Upper lobe of left lung (tissue), 6 donors: ENCODE measurements at regions not wholly inside any gene's neighbourhood (a gene's known extent, or its start where the extent isn't known, plus 50 kb on each side); places are given as distances from the start of the nearest gene placed in this dataset.
"Not testable (repeated sequence)": the region's sequence is repeated elsewhere in the genome, so short reads cannot be mapped to it uniquely, and the experiment has no call there.

ENCODE experiments used
- ATAC-seq, 2 donors: fragments of 200-7000 bp; cut with Tn5 transposase; one replicate each; pipeline ENCODE4 v1.9.1; 2022; ENCODE audit warnings: mild to moderate bottlenecking in 2 of 2, moderate library complexity in 2 of 2; ENCODE audit not compliant: low FRiP score in 2 of 2
- DNase-seq, 2 donors: peaks; one replicate each; pipeline ENCODE4 v3.0.0-alpha.2; 2019 to 2020
- H3K27ac ChIP-seq, 4 donors: fragments of 200-600 bp; sonication (generic); one replicate each; pipeline ENCODE4 v1.5.1; 2016 to 2019
- H3K27me3 ChIP-seq, 4 donors: fragments of 200-600 bp; sonication (generic); one replicate each; pipeline ENCODE4 v1.5.1; 2017 to 2019
- H3K36me3 ChIP-seq, 4 donors: fragments of 200-600 bp; sonication (generic); one replicate each; pipeline ENCODE4 v1.5.1; 2016 to 2019
- H3K4me1 ChIP-seq, 4 donors: fragments of 200-600 bp; sonication (generic); one replicate each; pipeline ENCODE4 v1.5.1; 2018 to 2019
- H3K4me3 ChIP-seq, 4 donors: fragments of 200-600 bp; sonication (generic); one replicate each; pipeline ENCODE4 v1.5.1; 2017 to 2019; ENCODE audit warnings: mild to moderate bottlenecking in 2 of 4, moderate library complexity in 1 of 4
- H3K9me3 ChIP-seq, 4 donors: fragments of 200-600 bp; sonication (generic); one replicate each; pipeline ENCODE4 v1.5.1; 2018 to 2019
- CTCF ChIP-seq, 6 experiments: fragments of 450-650 bp in 4 of 6; fragments of 200-600 bp in 2 of 6; sonication (generic) in 2 of 6; IDR thresholded peaks; one replicate each; pipeline ENCODE4 v1.5.1; 2016 to 2019; ENCODE audit warnings: antibody characterized with exemption in 6 of 6
- EP300 ChIP-seq, 4 donors: sonication (generic); formaldehyde crosslinking; IDR thresholded peaks; one replicate each; pipeline ENCODE4 v1.5.1; 2017; ENCODE audit warnings: antibody characterized with exemption in 4 of 4, control low read depth in 2 of 4
- POLR2A ChIP-seq, 4 donors: fragments of 450-650 bp; IDR thresholded peaks; one replicate each; pipeline ENCODE4 v1.5.1; 2016 to 2017; ENCODE audit warnings: antibody characterized with exemption in 4 of 4, mild to moderate bottlenecking in 2 of 4
- POLR2AphosphoS5 ChIP-seq, 2 donors: sonication (generic); formaldehyde crosslinking; IDR thresholded peaks; one replicate each; pipeline ENCODE4 v1.5.1; 2017; ENCODE audit warnings: antibody characterized with exemption in 2 of 2
- WGBS, 2 donors: methylation state at CpG; one replicate each; pipeline ENCODE4 v1.1.5; 2017 to 2018; 5-methylcytosine and 5-hydroxymethylcytosine counted together
- donor health status: DM: no; HTN: no; CAD: no; lungs with moderate emphysema.
- donor health status: DM: no; HTN: yes; CAD: no; lungs with severe emphysema.

GRCh38 chr4:97072666-97073065 is 1070.6 kb downstream of the STPG2 start:
- DNase-seq (no peak), ATAC-seq (no peak)
- no peaks in the 10 kb centered on the region for H3K9me3 ChIP-seq
- no peaks in the 10 kb centered on the region for H3K36me3 ChIP-seq
- H3K27me3 ChIP-seq, result no peaks in the 10 kb centered on the region
- WGBS, 2 donors, result 77 to 80% methylated on average over 3 of the region's 3 CpGs
- no peak for TF ChIP-seq EP300 (IDR thresholded peaks at IDR 0.05)
- TF ChIP-seq POLR2AphosphoS5 (IDR thresholded peaks at IDR 0.05), result no peak
- TF ChIP-seq CTCF (IDR thresholded peaks at IDR 0.05), result no peak
- no peak for TF ChIP-seq POLR2A (IDR thresholded peaks at IDR 0.05)
- H3K27ac ChIP-seq, result no peak overlapping the region
- no peak overlapping the region for H3K4me3 ChIP-seq
- H3K4me1 ChIP-seq, result no peaks in the 10 kb centered on the region

GRCh38 chr4:97073194-97073593 is 1070.1 kb downstream of the STPG2 start:
- ATAC-seq, result no peak
- Histone ChIP-seq H3K4me1 (no peaks in the 10 kb centered on the region), H3K27me3 (no peaks in the 10 kb centered on the region), H3K27ac (no peak overlapping the region), H3K9me3 (no peaks in the 10 kb centered on the region), H3K4me3 (no peak overlapping the region), H3K36me3 (no peaks in the 10 kb centered on the region)
- WGBS, 2 donors, result 58 to 61% methylated on average over 3 of the region's 3 CpGs
- TF ChIP-seq EP300 (IDR thresholded peaks at IDR 0.05) (no peak), POLR2AphosphoS5 (IDR thresholded peaks at IDR 0.05) (no peak), CTCF (IDR thresholded peaks at IDR 0.05) (no peak), POLR2A (IDR thresholded peaks at IDR 0.05) (no peak)
- DNase-seq, result no peak

- Histone ChIP-seq H3K9me3 (no peaks in the 10 kb centered on the region), H3K4me1 (no peaks in the 10 kb centered on the region), H3K36me3 (no peaks in the 10 kb centered on the region), H3K27me3 (no peaks in the 10 kb centered on the region), H3K4me3 (no peak overlapping the region), H3K27ac (no peak overlapping the region)
- ATAC-seq, result no peak
- TF ChIP-seq POLR2AphosphoS5 (IDR thresholded peaks at IDR 0.05) (no peak), POLR2A (IDR thresholded peaks at IDR 0.05) (no peak), CTCF (IDR thresholded peaks at IDR 0.05) (no peak), EP300 (IDR thresholded peaks at IDR 0.05) (no peak)
- WGBS, 2 donors, result 95 to 97% methylated on average over 2 of the region's 2 CpGs
- DNase-seq, result no peak
Observed at GRCh38 chr4:97074531-97074930, 1068.7 kb downstream of the STPG2 start.

- no peak for DNase-seq
- no peaks in the 10 kb centered on the region for H3K27me3 ChIP-seq
- no peak overlapping the region for H3K27ac ChIP-seq
- H3K9me3 ChIP-seq, result no peaks in the 10 kb centered on the region
- no peak overlapping the region for H3K4me3 ChIP-seq
- H3K36me3 ChIP-seq, result no peaks in the 10 kb centered on the region
- no peak for ATAC-seq
- no peaks in the 10 kb centered on the region for H3K4me1 ChIP-seq
- TF ChIP-seq EP300 (IDR thresholded peaks at IDR 0.05), result no peak
- no peak for TF ChIP-seq POLR2AphosphoS5 (IDR thresholded peaks at IDR 0.05)
- no peak for TF ChIP-seq CTCF (IDR thresholded peaks at IDR 0.05)
- TF ChIP-seq POLR2A (IDR thresholded peaks at IDR 0.05), result no peak
Observed at GRCh38 chr4:97081951-97082350, 1061.3 kb downstream of the STPG2 start.

- not testable (repeated sequence) for DNase-seq, ATAC-seq, H3K27me3 ChIP-seq, H3K36me3 ChIP-seq, H3K4me1 ChIP-seq, H3K27ac ChIP-seq, H3K4me3 ChIP-seq, H3K9me3 ChIP-seq
- 65 to 71% methylated on average over 6 of the region's 6 CpGs for WGBS, 2 donors
Observed at GRCh38 chr4:97097036-97097435, 1046.2 kb downstream of the STPG2 start.

- H3K4me3 ChIP-seq, H3K9me3 ChIP-seq, H3K36me3 ChIP-seq, H3K4me1 ChIP-seq, ATAC-seq, H3K27me3 ChIP-seq, DNase-seq, H3K27ac ChIP-seq: not testable (repeated sequence)
- 80 to 81% methylated on average over 7 of the region's 7 CpGs for WGBS, 2 donors
Observed at GRCh38 chr4:97101171-97101570, 1042.1 kb downstream of the STPG2 start.
